Pancreas (tissue), 10 donors: ENCODE measurements at regions not wholly inside any gene's neighbourhood (a gene's known extent, or its start where the extent isn't known, plus 50 kb on each side); places are given as distances from the start of the nearest gene placed in this dataset.

ENCODE experiments used
- ATAC-seq, 4 donors: fragments of 200-7000 bp; cut with Tn5 transposase; one replicate each; pipeline versions ENCODE4 v1.8.0 to v1.9.1; 2020; ENCODE audit warnings: mild to moderate bottlenecking in 4 of 4, moderate library complexity in 4 of 4
- DNase-seq, 6 donors: peaks; one replicate each; pipeline ENCODE4 v3.0.0-alpha.2; 2020
- FAIRE-seq: peaks from 2 replicates; lab custom pipeline; 2012; peaks lifted over from hg19 to GRCh38; lab: Jason Lieb, UNC
- H3K27ac ChIP-seq, 4 donors: fragments of 200-600 bp; sonication (generic); 1 replicate in 3 of 4; 2 replicates in 1 of 4; pipeline versions ENCODE4 v1.5.0 to v1.8.0; 2020
- H3K27me3 ChIP-seq, 4 donors: fragments of 200-600 bp; one replicate each; pipeline ENCODE4 v1.8.0; 2021
- H3K36me3 ChIP-seq, 3 donors: fragments of 200-600 bp; sonication (generic) in 1 of 3; one replicate each; pipeline versions ENCODE4 v1.5.0 to v1.8.0; 2020 to 2021
- H3K4me1 ChIP-seq, 3 donors: fragments of 200-600 bp; one replicate each; pipeline ENCODE4 v1.8.0; 2021
- H3K4me3 ChIP-seq, 4 donors: fragments of 200-600 bp; sonication (generic) in 2 of 4; one replicate each; pipeline versions ENCODE4 v1.5.0 to v1.8.0; 2020 to 2021
- H3K9me3 ChIP-seq, 4 donors: fragments of 200-600 bp; one replicate each; pipeline ENCODE4 v1.8.0; 2021
- WGBS, 2 donors: extraction: QIAGEN DNeasy Blood & Tissue Kit; methylation state at CpG; one replicate each; pipeline ENCODE4 v1.1.7; 2013; 5-methylcytosine and 5-hydroxymethylcytosine counted together
- intact Hi-C, 3 donors: fragments of 100-400 bp; cut with DNase I; formaldehyde crosslinking; loops; one replicate each; pipeline versions ENCODE4 v1.11.1 to v1.14.2; 2022
- TF ChIP-seq, protein P1 (sequence below), 4 donors: fragments of 200-600 bp; sonication (generic) in 3 of 4; IDR thresholded peaks; one replicate each; pipeline versions ENCODE4 v1.5.0 to v1.8.0; 2021; ENCODE audit warnings: antibody characterized with exemption in 4 of 4
- donor health status: healthy with polysubstance abuse.
- donor health status: DM: no; HTN: no; CAD: no; lungs with moderate emphysema.
- donor health status: DM: no; HTN: no; CAD: no.
- donor health status: control.
- donor health status: control.
- donor health status: Bipolar disorder and iron deficiency.
- donor health status: DM: yes; HTN: yes; CAD: no.
- donor health status: DM: no; HTN: no; CAD: no.
- donor health status: DM: no; HTN: no; CAD: no.
- donor health status: DM: yes; HTN: yes; CAD: no.

GRCh38 chr19:31906111-31906871 lies 439.1 kb upstream of the ZNF507 start:
- WGBS, 2 donors, result 43 to 46% methylated on average over 9 of the region's 9 CpGs
- no peak for FAIRE-seq
- Histone ChIP-seq H3K27ac (no peak overlapping the region), H3K4me3 (no peak overlapping the region), H3K36me3 (no peaks in the 10 kb centered on the region), H3K9me3 (no peaks in the 10 kb centered on the region), H3K27me3 (no peaks in the 10 kb centered on the region), H3K4me1 (no peaks in the 10 kb centered on the region)
- TF ChIP-seq, protein P1, sequence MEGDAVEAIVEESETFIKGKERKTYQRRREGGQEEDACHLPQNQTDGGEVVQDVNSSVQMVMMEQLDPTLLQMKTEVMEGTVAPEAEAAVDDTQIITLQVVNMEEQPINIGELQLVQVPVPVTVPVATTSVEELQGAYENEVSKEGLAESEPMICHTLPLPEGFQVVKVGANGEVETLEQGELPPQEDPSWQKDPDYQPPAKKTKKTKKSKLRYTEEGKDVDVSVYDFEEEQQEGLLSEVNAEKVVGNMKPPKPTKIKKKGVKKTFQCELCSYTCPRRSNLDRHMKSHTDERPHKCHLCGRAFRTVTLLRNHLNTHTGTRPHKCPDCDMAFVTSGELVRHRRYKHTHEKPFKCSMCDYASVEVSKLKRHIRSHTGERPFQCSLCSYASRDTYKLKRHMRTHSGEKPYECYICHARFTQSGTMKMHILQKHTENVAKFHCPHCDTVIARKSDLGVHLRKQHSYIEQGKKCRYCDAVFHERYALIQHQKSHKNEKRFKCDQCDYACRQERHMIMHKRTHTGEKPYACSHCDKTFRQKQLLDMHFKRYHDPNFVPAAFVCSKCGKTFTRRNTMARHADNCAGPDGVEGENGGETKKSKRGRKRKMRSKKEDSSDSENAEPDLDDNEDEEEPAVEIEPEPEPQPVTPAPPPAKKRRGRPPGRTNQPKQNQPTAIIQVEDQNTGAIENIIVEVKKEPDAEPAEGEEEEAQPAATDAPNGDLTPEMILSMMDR (IDR thresholded peaks at IDR 0.05), result no peak
- DNase-seq, result no peak
- intact Hi-C loops, result no loop called here
- peak in 1 of 4 donors; percentile 35 for ATAC-seq

DNA sequence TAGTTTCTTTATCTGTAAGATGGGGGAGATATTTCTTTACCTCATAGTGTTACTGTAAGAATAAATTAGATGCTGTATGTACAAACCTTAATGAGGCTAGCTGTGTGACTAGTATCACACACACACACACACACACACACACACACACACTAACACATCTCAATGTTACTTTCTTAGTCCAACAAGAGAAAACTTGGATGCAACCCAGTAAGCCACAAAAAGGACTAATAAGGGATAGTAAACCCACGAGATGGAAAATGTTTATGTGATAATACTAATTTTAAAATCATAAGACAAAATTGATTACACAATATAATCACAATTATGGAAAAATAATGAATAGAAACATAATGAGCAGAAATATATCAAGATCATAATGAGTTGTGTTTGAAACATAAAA lies 437.7 kb upstream of the ZNF507 start:
- Histone ChIP-seq H3K9me3 (no peaks in the 10 kb centered on the region), H3K36me3 (no peaks in the 10 kb centered on the region), H3K4me1 (no peaks in the 10 kb centered on the region), H3K27me3 (no peaks in the 10 kb centered on the region), H3K4me3 (no peak overlapping the region), H3K27ac (no peak overlapping the region)
- TF ChIP-seq, protein P1 (IDR thresholded peaks at IDR 0.05), result no peak
- FAIRE-seq, result no peak
- ATAC-seq, result no peak
- WGBS, 2 donors, result 22 to 31% methylated on average over 1 of the region's 1 CpG
- intact Hi-C loops, result no loop called here
- no peak for DNase-seq

- Histone ChIP-seq H3K27ac (no peak overlapping the region), H3K9me3 (no peaks in the 10 kb centered on the region), H3K4me1 (no peaks in the 10 kb centered on the region), H3K36me3 (no peaks in the 10 kb centered on the region), H3K27me3 (no peaks in the 10 kb centered on the region), H3K4me3 (no peak overlapping the region)
- WGBS, 2 donors, result 38 to 39% methylated on average over 3 of the region's 3 CpGs
- intact Hi-C loops, result no loop called here
- DNase-seq, result no peak
- no peak for FAIRE-seq
- TF ChIP-seq, protein P1 (IDR thresholded peaks at IDR 0.05), result no peak
- ATAC-seq, result no peak
Observed at GRCh38 chr19:31908080-31908479, 437.3 kb upstream of the ZNF507 start.

DNA sequence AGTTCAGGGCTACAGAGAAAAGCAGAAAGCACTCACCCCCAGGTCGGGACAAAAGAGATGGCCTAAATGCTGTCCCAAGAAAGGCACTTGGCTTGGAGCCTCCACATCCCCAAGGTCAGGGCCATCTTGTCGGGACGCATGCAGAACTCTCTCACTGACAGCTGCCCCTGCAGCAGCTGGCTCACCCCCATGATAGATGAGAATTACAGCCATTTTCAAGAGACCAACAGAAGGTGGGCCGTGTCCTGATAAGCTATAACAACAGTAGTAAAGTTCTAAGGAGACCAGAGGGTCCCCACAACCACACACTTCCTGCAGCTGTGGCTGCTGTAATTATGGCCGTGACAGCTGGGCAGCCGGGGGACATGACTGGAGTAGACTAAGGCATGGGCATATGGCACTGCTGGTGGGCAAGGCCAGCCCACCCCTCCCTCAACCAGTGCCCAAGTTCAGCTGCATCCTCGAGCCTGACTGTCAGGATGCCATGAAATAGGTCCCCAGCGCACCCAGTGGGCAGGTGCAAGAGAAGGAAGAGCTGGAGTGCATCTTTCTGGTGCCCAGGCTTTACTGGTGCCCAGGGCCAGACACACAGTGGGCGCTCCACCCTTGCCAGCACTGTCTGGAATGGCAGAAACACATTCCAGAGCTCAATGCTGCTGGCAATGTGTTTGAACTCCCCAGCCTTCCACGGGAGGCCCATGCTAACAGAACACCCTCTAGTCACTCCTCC lies 436.7 kb upstream of the ZNF507 start:
- no peak for FAIRE-seq
- Histone ChIP-seq H3K36me3 (no peaks in the 10 kb centered on the region), H3K27ac (no peak overlapping the region), H3K9me3 (no peaks in the 10 kb centered on the region), H3K27me3 (no peaks in the 10 kb centered on the region), H3K4me3 (no peak overlapping the region), H3K4me1 (no peaks in the 10 kb centered on the region)
- ATAC-seq, result no peak
- TF ChIP-seq, protein P1 (IDR thresholded peaks at IDR 0.05), result no peak
- no peak for DNase-seq
- 37 to 52% methylated on average over 10 of the region's 10 CpGs for WGBS, 2 donors
- intact Hi-C loops, result no loop called here

DNA sequence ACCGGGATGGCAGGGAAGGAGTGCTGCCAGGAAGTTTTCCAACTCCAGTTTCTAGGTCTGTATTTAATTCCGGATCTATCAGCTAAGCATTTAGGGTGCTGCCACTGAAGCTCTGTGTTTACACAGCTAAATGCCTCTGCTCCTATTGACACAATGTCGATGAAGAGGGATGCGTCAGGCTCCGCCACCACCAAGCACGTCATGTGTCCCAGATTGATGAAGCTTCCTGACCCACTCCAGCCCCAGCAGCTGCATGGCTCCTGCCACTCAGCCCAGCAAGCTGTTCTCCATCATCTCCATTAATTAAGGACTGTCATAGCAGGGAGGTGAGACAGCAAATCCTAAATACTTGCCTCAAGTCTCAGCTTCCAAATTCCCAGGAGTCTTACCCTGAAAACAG lies 435.2 kb upstream of the ZNF507 start:
- Histone ChIP-seq H3K36me3 (no peaks in the 10 kb centered on the region), H3K9me3 (no peaks in the 10 kb centered on the region), H3K4me1 (no peaks in the 10 kb centered on the region), H3K4me3 (no peak overlapping the region), H3K27ac (no peak overlapping the region), H3K27me3 (no peaks in the 10 kb centered on the region)
- DNase-seq, result no peak
- intact Hi-C loops, result no loop called here
- ATAC-seq, result no peak
- 26 to 31% methylated on average over 6 of the region's 6 CpGs for WGBS, 2 donors
- TF ChIP-seq, protein P1 (IDR thresholded peaks at IDR 0.05), result no peak
- no peak for FAIRE-seq
